HCT116 (cell line): ENCODE measurements at regions not wholly inside any gene's neighbourhood (a gene's known extent, or its start where the extent isn't known, plus 50 kb on each side); places are given as distances from the start of the nearest gene placed in this dataset.

ENCODE experiments used
- ATF3 ChIP-seq: IDR thresholded peaks from 2 replicates; pipeline ENCODE4 v1.6.1; 2012
- CTCF ChIP-seq, 3 experiments: fragments of 200-600 bp in 1 of 3; sonication (generic) in 1 of 3; IDR thresholded peaks in 2 of 3; conservative IDR thresholded peaks in 1 of 3; 2 replicates each; pipeline ENCODE4 v1.5.1; 2012 to 2017; ENCODE audit warnings: low read depth in 2 of 3, low read length in 2 of 3, antibody characterized with exemption in 1 of 3, borderline replicate concordance in 1 of 3, control low read depth in 1 of 3, mild to moderate bottlenecking in 1 of 3, mixed read lengths in 1 of 3, mixed run types in 1 of 3, moderate library complexity in 1 of 3; ENCODE audit not compliant: insufficient read depth in 1 of 3
- EGR1 ChIP-seq: IDR thresholded peaks from 2 replicates; pipeline ENCODE4 v1.6.1; 2012; ENCODE audit warnings: low read depth
- EZH2 ChIP-seq: fragments of 200-600 bp; sonication (generic); IDR thresholded peaks from 2 replicates; pipeline ENCODE4 v1.6.1; 2017; ENCODE audit warnings: antibody characterized with exemption, mixed run types
- EZH2phosphoT487 ChIP-seq: fragments of 200-600 bp; IDR thresholded peaks from 2 replicates; pipeline ENCODE4 v1.6.1; 2018; ENCODE audit warnings: antibody characterized with exemption, borderline replicate concordance
- FOSL1 ChIP-seq: IDR thresholded peaks from 2 replicates; pipeline ENCODE4 v1.6.1; 2012; ENCODE audit warnings: low read depth
- MAX ChIP-seq: IDR thresholded peaks from 2 replicates; pipeline ENCODE4 v1.6.1; 2012
- POLR2A ChIP-seq: IDR thresholded peaks from 2 replicates; pipeline ENCODE4 v1.7.0; 2011; ENCODE audit warnings: borderline replicate concordance; ENCODE audit not compliant: insufficient read depth, insufficient read length; ENCODE audit errors: extremely low read depth
- POLR2AphosphoS5 ChIP-seq: IDR thresholded peaks from 2 replicates; pipeline ENCODE4 v1.6.1; 2011; ENCODE audit warnings: mild to moderate bottlenecking, low read depth, low read length, moderate library complexity
- RAD21 ChIP-seq: IDR thresholded peaks from 2 replicates; pipeline ENCODE4 v1.6.1; 2012; ENCODE audit warnings: low read depth, mild to moderate bottlenecking
- REST ChIP-seq: IDR thresholded peaks from 2 replicates; pipeline ENCODE4 v1.6.1; 2012; ENCODE audit warnings: low read depth
- SIN3A ChIP-seq: IDR thresholded peaks from 2 replicates; pipeline ENCODE4 v1.6.1; 2012; ENCODE audit warnings: low read depth
- SP1 ChIP-seq: IDR thresholded peaks from 2 replicates; pipeline ENCODE4 v1.6.1; 2012; ENCODE audit warnings: low read depth
- ZNF274 ChIP-seq: fragments of 200-500 bp; sonication (Bioruptor generic); IDR thresholded peaks from 2 replicates; pipeline ENCODE4 v1.6.1; 2014; ENCODE audit warnings: mild to moderate bottlenecking, low read depth, low read length, inconsistent platforms

- TF ChIP-seq EZH2 (no peak), POLR2AphosphoS5 (no peak), CTCF (IDR thresholded peaks at IDR 0.05 in 2 of 3, conservative IDR thresholded peaks at IDR 0.05 in 1 of 3; ENCODE audit: borderline replicate concordance in 1 of 3, insufficient read depth in 1 of 3, low read depth in 2 of 3, low read length in 2 of 3) (no peak), POLR2A (no peak), ZNF274 (no peak), SIN3A (no peak), MAX (no peak), EZH2phosphoT487 (no peak), RAD21 (no peak), ATF3 (no peak), FOSL1 (no peak), EGR1 (no peak), REST (no peak), SP1 (no peak)
These were observed 131.2 kb upstream of the KIT start for GRCh38 chr4:54526560-54526959.
